Stomach (tissue), 8 donors: ENCODE measurements at regions not wholly inside any gene's neighbourhood (a gene's known extent, or its start where the extent isn't known, plus 50 kb on each side); places are given as distances from the start of the nearest gene placed in this dataset.

Experiments used
- DNase-seq, 2 donors: peaks; one replicate each; pipeline versions ENCODE4 v3.0.0 to v3.0.0-alpha.2; 2013 to 2019
- H3K27ac ChIP-seq, 5 donors: fragments of 200-600 bp in 4 of 5; sonication (generic) in 4 of 5; one replicate each; pipeline ENCODE4 v1.5.1; 2013 to 2019; ENCODE audit warnings: mild to moderate bottlenecking in 1 of 5, moderate library complexity in 1 of 5
- H3K27me3 ChIP-seq, 3 donors: fragments of 200-600 bp; sonication (generic); one replicate each; pipeline ENCODE4 v1.5.1; 2017 to 2019; ENCODE audit warnings: mixed run types in 1 of 3
- H3K36me3 ChIP-seq, 4 donors: fragments of 200-600 bp; sonication (generic); 1 replicate in 3 of 4; 2 replicates in 1 of 4; pipeline ENCODE4 v1.5.1; 2016 to 2019
- H3K4me1 ChIP-seq, 4 donors: fragments of 200-600 bp; sonication (generic); one replicate each; pipeline ENCODE4 v1.5.1; 2016 to 2019
- H3K4me3 ChIP-seq, 4 donors: fragments of 200-600 bp; sonication (generic) in 3 of 4; one replicate each; pipeline ENCODE4 v1.5.1; 2016 to 2019; ENCODE audit warnings: mild to moderate bottlenecking in 1 of 4
- H3K9me3 ChIP-seq, 4 donors: fragments of 200-600 bp; sonication (generic); one replicate each; pipeline ENCODE4 v1.5.1; 2016 to 2019
- EP300 ChIP-seq: sonication (generic); formaldehyde crosslinking; IDR thresholded peaks from one replicate; pipeline ENCODE4 v1.6.1; 2017; ENCODE audit warnings: antibody characterized with exemption
- POLR2A ChIP-seq, 4 donors: fragments of 450-650 bp; IDR thresholded peaks; one replicate each; pipeline ENCODE4 v1.6.1; 2016; ENCODE audit warnings: antibody characterized with exemption in 4 of 4, control low read depth in 2 of 4, mild to moderate bottlenecking in 1 of 4, moderate library complexity in 1 of 4
- POLR2AphosphoS5 ChIP-seq, 3 donors: sonication (generic); formaldehyde crosslinking; IDR thresholded peaks; one replicate each; pipeline ENCODE4 v1.6.1; 2016; ENCODE audit warnings: antibody characterized with exemption in 3 of 3
- WGBS, 5 donors: extraction: QIAGEN DNeasy Blood & Tissue Kit in 3 of 5; methylation state at CpG; one replicate each; pipeline versions ENCODE4 v1.1.5 to v1.1.7; 2013 to 2018; 5-methylcytosine and 5-hydroxymethylcytosine counted together
- intact Hi-C: fragments of 100-400 bp; cut with DNase I; formaldehyde crosslinking; loops from one replicate; pipeline ENCODE4 v1.15.1; 2023; ENCODE audit warnings: low total_unique reads
- TF ChIP-seq, protein P1 (sequence below), 7 experiments: fragments of 450-650 bp in 4 of 7; fragments of 200-600 bp in 3 of 7; sonication (generic) in 3 of 7; IDR thresholded peaks; one replicate each; pipeline ENCODE4 v1.5.1; 2016 to 2019; ENCODE audit warnings: antibody characterized with exemption in 7 of 7, control low read depth in 2 of 7, mild to moderate bottlenecking in 1 of 7
- donor health status: healthy with polysubstance abuse.
- donor health status: Bipolar disorder and iron deficiency.
- donor health status: healthy.

DNA sequence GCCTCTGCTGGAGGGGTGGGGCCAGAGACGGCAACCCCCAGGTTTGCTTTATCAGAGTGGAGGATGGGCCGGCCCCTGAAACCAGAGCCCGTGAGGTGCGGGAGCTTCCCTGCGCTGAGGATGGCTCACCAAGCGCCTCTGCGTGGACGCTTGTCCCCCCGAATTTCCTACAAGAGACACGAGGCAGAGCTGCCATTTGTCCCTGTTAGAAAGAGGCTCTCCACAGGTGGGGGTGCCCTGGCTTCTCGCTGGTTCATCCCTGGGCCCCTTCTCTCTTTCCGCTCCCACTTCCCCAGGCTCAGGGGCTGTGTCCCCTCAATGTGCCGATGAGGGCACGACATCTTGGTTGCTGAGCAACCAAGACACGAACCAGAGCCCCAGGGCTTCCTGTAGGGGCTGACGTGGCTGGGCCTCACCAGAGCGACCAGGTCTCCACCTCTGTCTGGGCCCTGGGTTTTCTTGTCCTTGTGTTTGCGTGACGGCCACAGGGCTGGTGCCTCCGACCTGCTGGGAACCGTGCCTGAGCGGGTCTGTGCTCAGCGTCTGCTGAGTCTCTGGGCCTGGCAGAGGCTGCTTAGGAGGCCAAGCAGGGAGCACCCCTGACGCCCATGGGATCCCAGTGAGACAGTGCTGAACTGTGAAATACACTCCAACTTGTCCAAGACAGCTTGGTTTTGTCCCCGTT is 119.6 kb upstream of the COL5A1 start:
- no peaks in the 10 kb centered on the region for H3K36me3 ChIP-seq

DNA sequence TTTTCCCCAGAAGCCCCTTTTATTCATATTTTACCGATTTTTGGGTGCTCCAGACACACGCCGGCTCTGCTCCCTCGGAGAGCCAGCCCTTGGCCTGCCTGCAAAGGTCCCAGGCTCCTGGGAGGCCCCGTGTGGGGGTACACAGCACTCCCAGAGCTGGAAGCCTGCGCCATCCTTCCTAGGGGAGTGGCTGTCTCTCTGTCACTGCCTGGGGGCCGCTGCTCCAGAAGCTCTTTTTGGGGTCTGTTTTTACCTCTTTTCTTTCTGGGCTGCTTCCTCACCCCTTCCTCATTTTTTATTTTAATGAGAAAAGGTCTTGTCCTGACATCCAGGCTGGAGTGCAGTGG is 119.1 kb upstream of the COL5A1 start:
- Histone ChIP-seq H3K4me3 (no peak overlapping the region), H3K27me3 (peaks cover 0 to 20% (median 10%) of the 10 kb centered on the region in 3 donors), H3K9me3 (peaks cover 0 to 9% (median 0%) of the 10 kb centered on the region in 4 donors), H3K4me1 (no peaks in the 10 kb centered on the region), H3K36me3 (no peaks in the 10 kb centered on the region), H3K27ac (no peak overlapping the region)
- TF ChIP-seq POLR2AphosphoS5 (IDR thresholded peaks at IDR 0.05) (no peak), EP300 (no peak), POLR2A (IDR thresholded peaks at IDR 0.05) (no peak)
- TF ChIP-seq, protein P1, sequence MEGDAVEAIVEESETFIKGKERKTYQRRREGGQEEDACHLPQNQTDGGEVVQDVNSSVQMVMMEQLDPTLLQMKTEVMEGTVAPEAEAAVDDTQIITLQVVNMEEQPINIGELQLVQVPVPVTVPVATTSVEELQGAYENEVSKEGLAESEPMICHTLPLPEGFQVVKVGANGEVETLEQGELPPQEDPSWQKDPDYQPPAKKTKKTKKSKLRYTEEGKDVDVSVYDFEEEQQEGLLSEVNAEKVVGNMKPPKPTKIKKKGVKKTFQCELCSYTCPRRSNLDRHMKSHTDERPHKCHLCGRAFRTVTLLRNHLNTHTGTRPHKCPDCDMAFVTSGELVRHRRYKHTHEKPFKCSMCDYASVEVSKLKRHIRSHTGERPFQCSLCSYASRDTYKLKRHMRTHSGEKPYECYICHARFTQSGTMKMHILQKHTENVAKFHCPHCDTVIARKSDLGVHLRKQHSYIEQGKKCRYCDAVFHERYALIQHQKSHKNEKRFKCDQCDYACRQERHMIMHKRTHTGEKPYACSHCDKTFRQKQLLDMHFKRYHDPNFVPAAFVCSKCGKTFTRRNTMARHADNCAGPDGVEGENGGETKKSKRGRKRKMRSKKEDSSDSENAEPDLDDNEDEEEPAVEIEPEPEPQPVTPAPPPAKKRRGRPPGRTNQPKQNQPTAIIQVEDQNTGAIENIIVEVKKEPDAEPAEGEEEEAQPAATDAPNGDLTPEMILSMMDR (IDR thresholded peaks at IDR 0.05): no peak
- WGBS, 5 donors: 70 to 85% (median 84%) methylated on average over 7 of the region's 7 CpGs
- intact Hi-C loops: no loop called here
- peak in 1 of 2 donors; percentile 11 for DNase-seq

More for the DNA sequence above, 119.6 kb upstream of the COL5A1 start:
- peak in 1 of 2 donors; percentile 15 for DNase-seq
- no peak overlapping the region for H3K4me3 ChIP-seq
- H3K9me3 ChIP-seq: peaks cover 0 to 9% (median 0%) of the 10 kb centered on the region in 4 donors
- H3K27me3 ChIP-seq: peaks cover 0 to 20% (median 10%) of the 10 kb centered on the region in 3 donors
- H3K27ac ChIP-seq: no peak overlapping the region
- no peak for TF ChIP-seq POLR2AphosphoS5 (IDR thresholded peaks at IDR 0.05)
- no peak for TF ChIP-seq EP300
- TF ChIP-seq POLR2A (IDR thresholded peaks at IDR 0.05): no peak
- no peaks in the 10 kb centered on the region for H3K4me1 ChIP-seq
- WGBS, 5 donors: 57 to 75% (median 62%) methylated on average over 20 to 25 of the region's 25 CpGs
- intact Hi-C loops: no loop called here

GRCh38 chr9:134522976-134523375 is 118.6 kb upstream of the COL5A1 start:
- Histone ChIP-seq H3K27ac (no peak overlapping the region), H3K27me3 (peaks cover 0 to 20% (median 10%) of the 10 kb centered on the region in 3 donors), H3K4me1 (no peaks in the 10 kb centered on the region), H3K9me3 (peaks cover 0 to 9% (median 0%) of the 10 kb centered on the region in 4 donors), H3K36me3 (no peaks in the 10 kb centered on the region), H3K4me3 (no peak overlapping the region)
- TF ChIP-seq EP300 (no peak), POLR2A (IDR thresholded peaks at IDR 0.05) (no peak), POLR2AphosphoS5 (IDR thresholded peaks at IDR 0.05) (no peak)
- TF ChIP-seq, protein P1 (IDR thresholded peaks at IDR 0.05): no peak
- DNase-seq: peak in 1 of 2 donors; percentile 17
- intact Hi-C loops: no loop called here
- WGBS, 5 donors: 77 to 84% (median 80%) methylated on average over 11 of the region's 11 CpGs

- DNase-seq: peak in 1 of 2 donors; percentile 21
- intact Hi-C loops: no loop called here
- Histone ChIP-seq H3K9me3 (peaks cover under 1 to 16% (median 2%) of the 10 kb centered on the region in 4 donors), H3K4me1 (no peaks in the 10 kb centered on the region), H3K27me3 (peaks cover 0 to 20% (median 10%) of the 10 kb centered on the region in 3 donors), H3K4me3 (no peak overlapping the region), H3K36me3 (no peaks in the 10 kb centered on the region), H3K27ac (peak overlapping the region in 3 of 5 donors; percentile 57 to 67 (median 63))
- TF ChIP-seq POLR2AphosphoS5 (IDR thresholded peaks at IDR 0.05) (no peak), EP300 (no peak), POLR2A (IDR thresholded peaks at IDR 0.05) (no peak)
- TF ChIP-seq, protein P1 (IDR thresholded peaks at IDR 0.05): no peak
- WGBS, 5 donors: 83 to 91% (median 85%) methylated on average over 14 to 26 of the region's 26 CpGs
These were observed 116.4 kb upstream of the COL5A1 start for GRCh38 chr9:134525070-134525815.
